ENCODE measurements at regions not wholly inside any gene's neighbourhood (a gene's known extent, or its start where the extent isn't known, plus 50 kb on each side); places are given as distances from the start of the nearest gene placed in this dataset.

GRCh38 chr2:16071865-16072637 is 131.7 kb downstream of the MYCN start:
- H3K9ac ChIP-seq (ENCODE audit: low read length) = no peak overlapping the region
- peaks cover 4% of the 10 kb centered on the region for H3K4me1 ChIP-seq (ENCODE audit: control insufficient read depth, low read depth, low read length)
- no peak overlapping the region for H3K27ac ChIP-seq (ENCODE audit: low read length)
- no peaks in the 10 kb centered on the region for H3K9me3 ChIP-seq (ENCODE audit: control insufficient read depth, low read depth, low read length)
- H3K27me3 ChIP-seq (ENCODE audit: control insufficient read depth, insufficient read depth, low read length) = no peaks in the 10 kb centered on the region
- H3K4me3 ChIP-seq (ENCODE audit: low read length) = no peak overlapping the region
- no peaks in the 10 kb centered on the region for H3K36me3 ChIP-seq (ENCODE audit: control insufficient read depth, low read depth, low read length)

GRCh38 chr2:16071039-16071864 is 130.9 kb downstream of the MYCN start:
- no peaks in the 10 kb centered on the region for H3K36me3 ChIP-seq (ENCODE audit: control insufficient read depth, low read depth, low read length)
- no peaks in the 10 kb centered on the region for H3K27me3 ChIP-seq (ENCODE audit: control insufficient read depth, insufficient read depth, low read length)
- H3K9ac ChIP-seq (ENCODE audit: low read length) = no peak overlapping the region
- H3K4me3 ChIP-seq (ENCODE audit: low read length) = no peak overlapping the region
- H3K9me3 ChIP-seq (ENCODE audit: control insufficient read depth, low read depth, low read length) = no peaks in the 10 kb centered on the region
- peaks cover 4% of the 10 kb centered on the region for H3K4me1 ChIP-seq (ENCODE audit: control insufficient read depth, low read depth, low read length)
- H3K27ac ChIP-seq (ENCODE audit: low read length) = no peak overlapping the region

DNA sequence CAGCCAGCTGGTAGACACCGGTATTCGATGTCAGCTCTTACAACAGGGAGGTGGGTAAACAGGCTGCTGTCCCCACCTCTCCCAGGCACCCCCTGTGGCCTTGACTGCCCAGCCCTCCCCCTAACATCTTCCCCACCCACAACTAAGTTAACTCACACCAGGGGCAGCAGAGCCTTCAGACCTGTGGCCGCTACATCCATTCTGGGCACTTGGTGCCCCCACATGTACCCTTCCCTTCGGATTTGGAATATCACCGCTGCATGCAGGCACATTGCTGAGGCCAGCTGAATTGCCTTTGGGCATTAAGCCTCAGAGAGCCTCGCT is 130.3 kb downstream of the MYCN start:
- Histone ChIP-seq H3K27ac (ENCODE audit: low read length) (no peak overlapping the region), H3K4me3 (ENCODE audit: low read length) (no peak overlapping the region), H3K36me3 (ENCODE audit: control insufficient read depth, low read depth, low read length) (no peaks in the 10 kb centered on the region), H3K9ac (ENCODE audit: low read length) (no peak overlapping the region), H3K27me3 (ENCODE audit: control insufficient read depth, insufficient read depth, low read length) (no peaks in the 10 kb centered on the region), H3K4me1 (ENCODE audit: control insufficient read depth, low read depth, low read length) (peaks cover 4% of the 10 kb centered on the region), H3K9me3 (ENCODE audit: control insufficient read depth, low read depth, low read length) (no peaks in the 10 kb centered on the region)

DNA sequence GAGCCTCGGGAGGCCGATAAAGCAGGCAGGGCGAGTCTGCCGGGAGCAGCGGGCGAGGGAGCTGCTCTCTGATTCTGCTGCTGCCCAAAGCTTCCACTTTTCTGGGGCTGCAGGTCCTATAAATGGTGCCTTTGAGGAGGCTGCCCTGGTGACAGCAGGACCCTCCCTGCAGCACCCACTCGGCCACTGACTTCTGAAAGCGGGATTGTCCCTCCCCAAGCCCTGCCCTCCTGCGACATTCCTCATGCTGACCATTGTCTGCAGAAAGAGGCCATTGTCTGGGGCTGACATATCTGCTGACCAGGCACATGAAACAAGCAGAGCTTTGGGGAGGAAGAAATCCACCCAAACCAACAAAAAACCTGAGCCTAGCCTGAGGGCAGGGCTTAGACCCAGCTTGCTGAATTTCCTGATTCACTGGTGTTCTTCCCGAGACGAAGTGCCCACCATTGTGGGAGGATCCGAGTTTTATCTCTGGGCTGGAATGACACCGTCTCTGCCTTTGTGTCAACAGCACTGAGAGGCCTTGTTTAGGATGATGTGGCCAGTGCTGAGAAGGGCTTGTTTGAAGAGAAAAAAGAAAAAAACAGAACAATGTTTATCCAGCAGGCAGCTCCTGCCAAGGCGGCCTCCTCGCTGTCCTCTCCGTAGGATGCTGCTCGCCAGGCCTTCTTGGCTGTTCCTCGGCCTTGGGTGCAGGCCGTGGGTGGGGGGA is 129.7 kb downstream of the MYCN start:
- Histone ChIP-seq H3K27ac (ENCODE audit: low read length) (no peak overlapping the region), H3K9me3 (ENCODE audit: control insufficient read depth, low read depth, low read length) (no peaks in the 10 kb centered on the region), H3K36me3 (ENCODE audit: control insufficient read depth, low read depth, low read length) (no peaks in the 10 kb centered on the region), H3K4me1 (ENCODE audit: control insufficient read depth, low read depth, low read length) (peaks cover 4% of the 10 kb centered on the region), H3K9ac (ENCODE audit: low read length) (no peak overlapping the region), H3K4me3 (ENCODE audit: low read length) (no peak overlapping the region), H3K27me3 (ENCODE audit: control insufficient read depth, insufficient read depth, low read length) (no peaks in the 10 kb centered on the region)

DNA sequence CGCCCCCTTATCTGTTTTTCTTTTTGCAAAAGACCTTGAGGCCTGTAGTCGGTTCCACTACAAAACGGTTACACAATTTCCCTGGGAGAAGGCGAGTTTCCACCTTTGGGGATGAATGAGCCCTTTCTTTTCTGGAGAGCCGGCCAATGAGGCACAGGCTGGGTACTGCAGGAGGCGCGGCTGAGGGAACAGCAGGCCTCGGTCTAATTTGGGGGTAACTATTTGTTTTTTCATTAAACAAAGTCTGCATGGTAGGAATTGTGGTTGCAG is 129.2 kb downstream of the MYCN start:
- Histone ChIP-seq H3K4me3 (ENCODE audit: low read length) (no peak overlapping the region), H3K9ac (ENCODE audit: low read length) (no peak overlapping the region), H3K9me3 (ENCODE audit: control insufficient read depth, low read depth, low read length) (no peaks in the 10 kb centered on the region), H3K36me3 (ENCODE audit: control insufficient read depth, low read depth, low read length) (no peaks in the 10 kb centered on the region), H3K27ac (ENCODE audit: low read length) (no peak overlapping the region), H3K4me1 (ENCODE audit: control insufficient read depth, low read depth, low read length) (peaks cover 4% of the 10 kb centered on the region), H3K27me3 (ENCODE audit: control insufficient read depth, insufficient read depth, low read length) (no peaks in the 10 kb centered on the region)

GRCh38 chr2:16068552-16068940 is 128.2 kb downstream of the MYCN start:
- H3K4me3 ChIP-seq (ENCODE audit: low read length) = no peak overlapping the region
- no peak overlapping the region for H3K27ac ChIP-seq (ENCODE audit: low read length)
- H3K27me3 ChIP-seq (ENCODE audit: control insufficient read depth, insufficient read depth, low read length) = no peaks in the 10 kb centered on the region

GRCh38 chr2:16067866-16068551 is 127.7 kb downstream of the MYCN start:
- H3K4me3 ChIP-seq (ENCODE audit: low read length) = no peak overlapping the region
- peaks cover 11% of the 10 kb centered on the region for H3K9me3 ChIP-seq (ENCODE audit: control insufficient read depth, low read depth, low read length)
- H3K27ac ChIP-seq (ENCODE audit: low read length) = no peak overlapping the region

More at GRCh38 chr2:16068552-16068940, 128.2 kb downstream of the MYCN start:
- no peak overlapping the region for H3K9ac ChIP-seq (ENCODE audit: low read length)
- peaks cover 7% of the 10 kb centered on the region for H3K9me3 ChIP-seq (ENCODE audit: control insufficient read depth, low read depth, low read length)
- peaks cover 4% of the 10 kb centered on the region for H3K4me1 ChIP-seq (ENCODE audit: control insufficient read depth, low read depth, low read length)
- H3K36me3 ChIP-seq (ENCODE audit: control insufficient read depth, low read depth, low read length) = no peaks in the 10 kb centered on the region

GRCh38 chr2:16067444-16067843 is 127.1 kb downstream of the MYCN start:
- H3K27me3 ChIP-seq (ENCODE audit: control insufficient read depth, insufficient read depth, low read length) = no peaks in the 10 kb centered on the region
- peaks cover 16% of the 10 kb centered on the region for H3K9me3 ChIP-seq (ENCODE audit: control insufficient read depth, low read depth, low read length)
- H3K4me3 ChIP-seq (ENCODE audit: low read length) = no peak overlapping the region
- H3K27ac ChIP-seq (ENCODE audit: low read length) = no peak overlapping the region
- peaks cover 4% of the 10 kb centered on the region for H3K4me1 ChIP-seq (ENCODE audit: control insufficient read depth, low read depth, low read length)
- H3K36me3 ChIP-seq (ENCODE audit: control insufficient read depth, low read depth, low read length) = no peaks in the 10 kb centered on the region
- no peak overlapping the region for H3K9ac ChIP-seq (ENCODE audit: low read length)

More at GRCh38 chr2:16067866-16068551, 127.7 kb downstream of the MYCN start:
- no peaks in the 10 kb centered on the region for H3K27me3 ChIP-seq (ENCODE audit: control insufficient read depth, insufficient read depth, low read length)
- H3K9ac ChIP-seq (ENCODE audit: low read length) = no peak overlapping the region
- H3K36me3 ChIP-seq (ENCODE audit: control insufficient read depth, low read depth, low read length) = no peaks in the 10 kb centered on the region
- H3K4me1 ChIP-seq (ENCODE audit: control insufficient read depth, low read depth, low read length) = peaks cover 4% of the 10 kb centered on the region

- Histone ChIP-seq H3K36me3 (ENCODE audit: control insufficient read depth, low read depth, low read length) (no peaks in the 10 kb centered on the region), H3K4me3 (ENCODE audit: low read length) (no peak overlapping the region), H3K9me3 (ENCODE audit: control insufficient read depth, low read depth, low read length) (peaks cover 16% of the 10 kb centered on the region), H3K27me3 (ENCODE audit: control insufficient read depth, insufficient read depth, low read length) (no peaks in the 10 kb centered on the region), H3K4me1 (ENCODE audit: control insufficient read depth, low read depth, low read length) (peaks cover 4% of the 10 kb centered on the region), H3K9ac (ENCODE audit: low read length) (no peak overlapping the region), H3K27ac (ENCODE audit: low read length) (no peak overlapping the region)
Observed at GRCh38 chr2:16067037-16067406, 126.7 kb downstream of the MYCN start.

GRCh38 chr2:16066261-16067036 is 126.1 kb downstream of the MYCN start:
- no peak overlapping the region for H3K4me3 ChIP-seq (ENCODE audit: low read length)

More at GRCh38 chr2:16066261-16067036, 126.1 kb downstream of the MYCN start:
- Histone ChIP-seq H3K9ac (ENCODE audit: low read length) (no peak overlapping the region), H3K36me3 (ENCODE audit: control insufficient read depth, low read depth, low read length) (no peaks in the 10 kb centered on the region), H3K27me3 (ENCODE audit: control insufficient read depth, insufficient read depth, low read length) (no peaks in the 10 kb centered on the region), H3K4me1 (ENCODE audit: control insufficient read depth, low read depth, low read length) (peaks cover 4% of the 10 kb centered on the region), H3K27ac (ENCODE audit: low read length) (no peak overlapping the region), H3K9me3 (ENCODE audit: control insufficient read depth, low read depth, low read length) (peaks cover 16% of the 10 kb centered on the region)

Data from iPS-18a (cell line).